ENCODE measurements at regions not wholly inside any gene's neighbourhood (a gene's known extent, or its start where the extent isn't known, plus 50 kb on each side); places are given as distances from the start of the nearest gene placed in this dataset.

- DNase-seq = no peak
These were observed 500.2 kb downstream of the TENT5A start for GRCh38 chr6:81252231-81252630.

- no peak for DNase-seq
These were observed 506.3 kb downstream of the TENT5A start for GRCh38 chr6:81246200-81246599.

- DNase-seq = no peak
These were observed 509.9 kb downstream of the TENT5A start for GRCh38 chr6:81242624-81243023.

GRCh38 chr6:81241126-81242041 lies 511.1 kb downstream of the TENT5A start:
- DNase-seq = no peak

GRCh38 chr6:81238390-81238789 lies 514.1 kb downstream of the TENT5A start:
- DNase-seq = no peak

- DNase-seq = no peak
These were observed 515.3 kb downstream of the TENT5A start for GRCh38 chr6:81237226-81237625.

GRCh38 chr6:81235512-81235911 lies 517.0 kb downstream of the TENT5A start:
- DNase-seq = no peak

- DNase-seq = no peak
These were observed 518.5 kb downstream of the TENT5A start for GRCh38 chr6:81233990-81234389.

GRCh38 chr6:81228912-81229555 lies 523.4 kb downstream of the TENT5A start:
- DNase-seq = no peak

- DNase-seq = no peak
These were observed 525.5 kb downstream of the TENT5A start for GRCh38 chr6:81226957-81227356.

GRCh38 chr6:81216668-81217067 lies 535.8 kb downstream of the TENT5A start:
- DNase-seq = no peak

- DNase-seq = no peak
These were observed 537.4 kb downstream of the TENT5A start for GRCh38 chr6:81215092-81215432.

GRCh38 chr6:81214414-81215091 lies 537.9 kb downstream of the TENT5A start:
- peak in 1 of 58 donors; percentile 2 for DNase-seq

GRCh38 chr6:81204731-81205130 lies 547.8 kb downstream of the TENT5A start:
- DNase-seq = no peak

GRCh38 chr6:81194374-81194773 lies 558.1 kb downstream of the TENT5A start:
- no peak for DNase-seq

- DNase-seq = no peak
These were observed 580.3 kb downstream of the TENT5A start for GRCh38 chr6:81172056-81172740.

- DNase-seq = no peak
These were observed 583.3 kb downstream of the TENT5A start for GRCh38 chr6:81169166-81169565.

- no peak for DNase-seq
These were observed 585.7 kb downstream of the TENT5A start for GRCh38 chr6:81166770-81167169.

GRCh38 chr6:81158956-81159355 lies 593.5 kb downstream of the TENT5A start:
- no peak for DNase-seq

- no peak for DNase-seq
These were observed 603.7 kb downstream of the TENT5A start for GRCh38 chr6:81148751-81149150.

GRCh38 chr6:81145506-81145905 lies 607.0 kb downstream of the TENT5A start:
- DNase-seq = no peak

- no peak for DNase-seq
These were observed 608.1 kb downstream of the TENT5A start for GRCh38 chr6:81144346-81144745.

Measured in anterior cingulate cortex (tissue), 58 donors.